ENCODE measurements at regions not wholly inside any gene's neighbourhood (a gene's known extent, or its start where the extent isn't known, plus 50 kb on each side); places are given as distances from the start of the nearest gene placed in this dataset.

DNA sequence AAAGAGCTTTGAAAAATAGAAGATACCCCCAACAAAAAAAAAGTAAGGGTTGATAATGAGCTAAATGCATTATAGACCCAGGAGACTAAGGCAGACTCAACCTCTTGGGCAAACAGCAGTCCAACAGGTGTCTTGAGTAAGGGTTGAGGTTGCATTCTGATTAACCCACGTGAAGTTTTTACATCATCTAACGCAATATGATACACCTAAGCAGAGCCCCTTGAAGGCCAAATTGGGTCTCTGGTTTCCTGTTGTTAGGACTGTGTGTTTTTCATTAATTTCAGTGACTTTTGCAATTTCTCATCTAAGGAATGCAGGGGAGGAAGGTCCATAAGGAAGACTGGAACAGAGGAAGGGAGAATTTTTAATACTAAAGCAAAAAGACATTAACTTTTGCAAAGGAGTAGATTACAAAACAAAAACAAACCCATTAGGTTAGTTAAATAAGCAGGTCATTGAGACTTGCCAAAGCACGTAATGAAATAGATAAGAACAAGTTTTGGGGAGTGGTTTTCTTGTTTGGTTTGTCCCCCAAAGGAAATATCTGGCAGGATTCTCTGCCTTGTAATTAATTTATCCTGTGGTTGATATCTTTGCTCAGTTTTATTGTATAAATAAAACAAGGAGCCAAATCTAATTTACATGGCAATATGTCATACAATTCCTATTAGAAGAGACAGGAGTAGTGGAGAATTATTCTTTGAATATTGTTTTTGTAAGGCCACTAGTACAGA is 244.3 kb downstream of the ETAA1 start:
- TF ChIP-seq, protein P1, sequence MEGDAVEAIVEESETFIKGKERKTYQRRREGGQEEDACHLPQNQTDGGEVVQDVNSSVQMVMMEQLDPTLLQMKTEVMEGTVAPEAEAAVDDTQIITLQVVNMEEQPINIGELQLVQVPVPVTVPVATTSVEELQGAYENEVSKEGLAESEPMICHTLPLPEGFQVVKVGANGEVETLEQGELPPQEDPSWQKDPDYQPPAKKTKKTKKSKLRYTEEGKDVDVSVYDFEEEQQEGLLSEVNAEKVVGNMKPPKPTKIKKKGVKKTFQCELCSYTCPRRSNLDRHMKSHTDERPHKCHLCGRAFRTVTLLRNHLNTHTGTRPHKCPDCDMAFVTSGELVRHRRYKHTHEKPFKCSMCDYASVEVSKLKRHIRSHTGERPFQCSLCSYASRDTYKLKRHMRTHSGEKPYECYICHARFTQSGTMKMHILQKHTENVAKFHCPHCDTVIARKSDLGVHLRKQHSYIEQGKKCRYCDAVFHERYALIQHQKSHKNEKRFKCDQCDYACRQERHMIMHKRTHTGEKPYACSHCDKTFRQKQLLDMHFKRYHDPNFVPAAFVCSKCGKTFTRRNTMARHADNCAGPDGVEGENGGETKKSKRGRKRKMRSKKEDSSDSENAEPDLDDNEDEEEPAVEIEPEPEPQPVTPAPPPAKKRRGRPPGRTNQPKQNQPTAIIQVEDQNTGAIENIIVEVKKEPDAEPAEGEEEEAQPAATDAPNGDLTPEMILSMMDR (IDR thresholded peaks at IDR 0.05): no peak
- H3K9me3 Mint-ChIP-seq: peaks cover under 1% of the 10 kb centered on the region
- no peak overlapping the region for H3K4me3 Mint-ChIP-seq
- peaks cover 6% of the 10 kb centered on the region for H3K4me1 Mint-ChIP-seq
- peaks cover 10% of the 10 kb centered on the region for H3K27me3 Mint-ChIP-seq (ENCODE audit: low read depth, poor library complexity)
- no peak for DNase-seq
- H3K27ac Mint-ChIP-seq: no peak overlapping the region
- H3K36me3 Mint-ChIP-seq (ENCODE audit: low read depth): no peaks in the 10 kb centered on the region

DNA sequence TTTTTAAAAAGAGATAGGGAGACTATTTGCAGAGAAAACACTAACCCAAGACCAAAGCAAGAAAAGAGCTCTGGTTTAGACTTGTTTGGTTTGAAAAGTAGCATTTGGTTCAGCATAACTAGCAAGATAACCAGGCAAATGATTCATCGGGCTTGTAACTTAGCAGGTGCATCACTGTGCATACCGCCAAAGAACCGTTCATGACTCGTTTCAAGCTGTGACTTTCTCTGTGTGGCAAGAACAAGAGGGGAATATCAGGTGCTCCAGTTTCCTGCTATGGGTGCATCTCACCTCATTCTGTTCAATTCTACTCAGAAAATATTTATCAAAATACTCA is 244.9 kb downstream of the ETAA1 start:
- H3K36me3 Mint-ChIP-seq (ENCODE audit: low read depth): no peaks in the 10 kb centered on the region
- TF ChIP-seq, protein P1 (IDR thresholded peaks at IDR 0.05): no peak
- H3K27ac Mint-ChIP-seq: no peak overlapping the region
- no peak for DNase-seq
- peaks cover 5% of the 10 kb centered on the region for H3K9me3 Mint-ChIP-seq
- no peak overlapping the region for H3K4me3 Mint-ChIP-seq
- H3K4me1 Mint-ChIP-seq: peaks cover 6% of the 10 kb centered on the region
- peaks cover 10% of the 10 kb centered on the region for H3K27me3 Mint-ChIP-seq (ENCODE audit: low read depth, poor library complexity)

DNA sequence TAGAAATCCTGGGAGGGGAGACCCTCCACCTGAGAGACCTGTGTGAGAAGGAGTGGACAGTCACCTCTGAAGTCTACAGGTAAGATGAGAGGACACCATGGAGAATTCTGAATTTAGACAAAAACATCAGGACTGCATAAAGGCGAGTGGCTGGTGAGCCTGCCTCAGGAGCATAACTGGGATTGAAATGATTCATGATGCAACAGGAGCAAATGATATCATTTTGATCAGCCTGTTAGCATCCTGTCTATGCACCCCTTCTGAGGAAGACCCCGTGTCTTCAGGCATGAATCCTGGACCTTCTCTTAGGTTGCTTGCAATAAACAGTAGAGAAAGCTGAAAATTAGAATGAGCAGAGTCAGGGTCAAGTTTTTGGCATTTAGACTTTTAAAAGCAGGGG is 245.8 kb downstream of the ETAA1 start:
- no peaks in the 10 kb centered on the region for H3K36me3 Mint-ChIP-seq (ENCODE audit: low read depth)
- H3K4me1 Mint-ChIP-seq: peaks cover 6% of the 10 kb centered on the region
- no peak for DNase-seq
- H3K27ac Mint-ChIP-seq: no peak overlapping the region
- TF ChIP-seq, protein P1 (IDR thresholded peaks at IDR 0.05): no peak
- peaks cover 10% of the 10 kb centered on the region for H3K27me3 Mint-ChIP-seq (ENCODE audit: low read depth, poor library complexity)
- H3K9me3 Mint-ChIP-seq: peaks cover 7% of the 10 kb centered on the region
- no peak overlapping the region for H3K4me3 Mint-ChIP-seq

DNA sequence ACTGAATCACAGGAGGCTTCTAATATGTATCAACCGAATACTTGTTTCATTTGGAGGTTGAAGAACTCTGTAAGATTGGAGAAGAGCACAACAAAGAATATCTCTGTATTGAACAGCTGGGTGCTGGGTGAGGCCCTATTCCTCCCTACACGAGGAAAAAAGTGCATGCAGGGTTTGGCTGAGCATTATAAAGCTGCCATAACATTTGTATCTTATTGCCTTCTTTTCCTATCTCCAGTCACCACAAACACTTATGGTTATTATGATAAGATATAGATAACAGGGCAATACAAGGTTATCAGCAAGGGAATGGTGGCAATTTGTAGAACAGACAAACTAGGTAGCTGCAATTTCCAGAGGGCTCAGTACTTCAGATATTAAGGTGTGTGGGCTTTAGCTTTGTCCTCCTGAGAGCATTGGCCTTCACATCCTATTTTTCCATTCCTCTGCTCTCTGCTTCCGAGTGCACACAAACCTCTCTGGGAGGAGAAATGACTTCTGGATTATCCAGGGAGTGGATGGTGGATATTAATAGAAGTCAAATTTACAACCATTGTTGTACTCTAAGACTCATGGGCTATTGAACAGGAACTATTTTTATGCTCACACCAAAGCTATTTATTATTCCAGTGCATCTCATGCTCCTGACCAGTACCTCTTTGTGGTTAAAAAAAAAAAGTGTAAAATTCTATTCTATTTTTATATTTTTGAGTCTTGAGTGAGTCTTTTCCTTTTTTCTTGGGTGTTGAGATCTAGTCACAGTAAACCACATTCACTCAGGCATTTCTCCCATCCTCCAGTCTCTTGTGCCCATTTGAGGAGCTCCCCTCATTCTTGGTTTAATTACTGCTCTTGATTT is 248.4 kb downstream of the ETAA1 start:
- Mint-ChIP-seq H3K27me3 (ENCODE audit: low read depth, poor library complexity) (peaks cover 10% of the 10 kb centered on the region), H3K4me1 (peaks cover 25% of the 10 kb centered on the region), H3K36me3 (ENCODE audit: low read depth) (no peaks in the 10 kb centered on the region), H3K4me3 (no peak overlapping the region), H3K27ac (no peak overlapping the region), H3K9me3 (peaks cover 9% of the 10 kb centered on the region)
- DNase-seq: no peak
- TF ChIP-seq, protein P1 (IDR thresholded peaks at IDR 0.05): no peak

DNA sequence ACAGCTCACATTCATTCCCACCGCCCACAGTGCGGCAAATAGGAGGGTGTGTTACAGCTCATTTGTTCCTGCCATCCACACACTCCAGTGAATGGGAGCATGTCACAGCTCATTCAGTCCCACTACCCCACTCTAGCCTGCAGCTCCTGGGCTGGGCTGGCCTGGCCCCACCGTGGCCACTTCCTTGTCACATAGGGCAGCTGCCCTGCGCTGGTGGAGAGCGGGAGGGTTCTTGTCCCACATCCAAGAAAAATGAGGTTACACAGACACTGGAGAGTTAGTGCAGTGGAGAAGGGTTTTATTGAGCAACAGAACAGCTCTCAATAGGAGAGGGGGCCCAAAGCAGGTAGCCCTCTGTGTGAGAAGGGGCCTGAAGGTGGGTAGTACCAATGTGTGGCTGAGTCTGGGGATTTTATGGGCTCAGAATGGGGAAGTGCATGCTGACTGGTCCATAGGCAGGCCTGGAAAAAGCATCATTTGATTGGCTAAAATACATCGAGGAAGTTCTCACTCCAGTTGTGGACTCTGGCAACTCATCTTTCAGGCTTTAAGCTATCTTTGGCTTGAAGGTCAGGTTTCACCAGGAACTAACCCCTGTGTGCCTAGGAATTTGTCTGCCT is 249.7 kb downstream of the ETAA1 start:
- TF ChIP-seq, protein P1 (IDR thresholded peaks at IDR 0.05): no peak
- no peak for DNase-seq
- no peaks in the 10 kb centered on the region for H3K36me3 Mint-ChIP-seq (ENCODE audit: low read depth)
- no peak overlapping the region for H3K4me3 Mint-ChIP-seq
- H3K27ac Mint-ChIP-seq: no peak overlapping the region
- peaks cover 9% of the 10 kb centered on the region for H3K9me3 Mint-ChIP-seq
- peaks cover 4% of the 10 kb centered on the region for H3K27me3 Mint-ChIP-seq (ENCODE audit: low read depth, poor library complexity)
- peaks cover 32% of the 10 kb centered on the region for H3K4me1 Mint-ChIP-seq

All from nephron progenitor cell (in vitro differentiated cells).